DMS153 treated with DMSO at 0.1 percent for 48 hours (cell line): ENCODE measurements at regions not wholly inside any gene's neighbourhood (a gene's known extent, or its start where the extent isn't known, plus 50 kb on each side); places are given as distances from the start of the nearest gene placed in this dataset.

ENCODE experiments used
- DNase-seq: peaks from one replicate; lab custom pipeline; 2025; ENCODE audit not compliant: unreplicated experiment; lab: John Stamatoyannopoulos, UW

DNA sequence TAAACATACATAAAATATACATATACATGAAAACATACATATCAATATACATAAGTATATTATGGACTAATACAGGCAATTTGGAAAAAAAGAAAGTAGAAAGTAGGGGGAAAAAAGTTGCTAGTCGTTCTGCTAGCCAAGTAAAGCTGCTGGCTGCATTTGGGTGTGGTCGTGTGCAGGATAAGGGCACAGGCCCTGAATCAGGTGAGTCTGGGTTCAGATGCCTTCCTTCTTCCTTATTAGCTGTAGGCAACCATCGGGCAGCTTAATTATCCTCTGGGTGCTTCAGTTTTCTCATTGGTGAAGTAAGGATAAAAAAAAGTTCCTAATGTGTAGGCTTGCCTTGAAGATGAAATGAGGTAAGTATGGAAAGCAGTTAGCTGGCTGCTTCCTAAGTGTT is 59.2 kb upstream of the SPRY4 start:
- no peak for DNase-seq

- no peak for DNase-seq
Observed at GRCh38 chr5:142382186-142382585, 57.4 kb upstream of the SPRY4 start.

- no peak for DNase-seq
Observed at GRCh38 chr5:142378737-142379634, 54.2 kb upstream of the SPRY4 start.

GRCh38 chr5:142375944-142376411 is 51.2 kb upstream of the SPRY4 start:
- no peak for DNase-seq
